Esophagus squamous epithelium (tissue), 5 donors: ENCODE measurements at regions not wholly inside any gene's neighbourhood (a gene's known extent, or its start where the extent isn't known, plus 50 kb on each side); places are given as distances from the start of the nearest gene placed in this dataset.
A peak's percentile ranks its signal among the peaks of the same experiment; 100 is the strongest.

Experiments
- DNase-seq: peaks from one replicate; lab custom pipeline; 2025; lab: John Stamatoyannopoulos, UW
- H3K27ac ChIP-seq, 4 donors: fragments of 200-600 bp; sonication (generic); one replicate each; pipeline ENCODE4 v1.5.1; 2016 to 2019; ENCODE audit warnings: mild to moderate bottlenecking in 1 of 4
- H3K27me3 ChIP-seq, 4 donors: fragments of 200-600 bp; sonication (generic); 1 replicate in 3 of 4; 2 replicates in 1 of 4; pipeline versions ENCODE4 v1.5.1 to v1.6.0; 2017 to 2021; ENCODE audit warnings: antibody characterized with exemption in 1 of 4
- H3K36me3 ChIP-seq, 3 donors: fragments of 200-600 bp; sonication (generic); one replicate each; pipeline ENCODE4 v1.5.1; 2016 to 2019
- H3K4me1 ChIP-seq, 3 donors: fragments of 200-600 bp; sonication (generic); one replicate each; pipeline ENCODE4 v1.5.1; 2017 to 2019
- H3K4me3 ChIP-seq, 4 donors: fragments of 200-600 bp; sonication (generic); 1 replicate in 3 of 4; 2 replicates in 1 of 4; pipeline ENCODE4 v1.5.1; 2016 to 2019; ENCODE audit warnings: mild to moderate bottlenecking in 2 of 4, moderate library complexity in 1 of 4
- H3K9me3 ChIP-seq, 3 donors: fragments of 200-600 bp; sonication (generic); one replicate each; pipeline ENCODE4 v1.5.1; 2016 to 2019
- CTCF ChIP-seq, 6 experiments: fragments of 450-650 bp in 4 of 6; fragments of 200-600 bp in 2 of 6; sonication (generic) in 2 of 6; IDR thresholded peaks; one replicate each; pipeline ENCODE4 v1.5.1; 2016 to 2019; ENCODE audit warnings: antibody characterized with exemption in 6 of 6, mild to moderate bottlenecking in 4 of 6, moderate library complexity in 4 of 6
- POLR2A ChIP-seq, 4 donors: fragments of 450-650 bp; IDR thresholded peaks; one replicate each; pipeline ENCODE4 v1.6.1; 2017; ENCODE audit warnings: antibody characterized with exemption in 4 of 4, mild to moderate bottlenecking in 4 of 4, moderate library complexity in 3 of 4
- WGBS, 2 donors: methylation state at CpG; one replicate each; pipeline ENCODE4 v1.1.5; 2018; 5-methylcytosine and 5-hydroxymethylcytosine counted together
- intact Hi-C: fragments of 100-400 bp; cut with DNase I; formaldehyde crosslinking; loops from one replicate; pipeline ENCODE4 v1.15.0; 2022
- donor health status: DM: yes; HTN: yes; CAD: no.

- intact Hi-C loops: no loop called here
- TF ChIP-seq POLR2A (IDR thresholded peaks at IDR 0.05) (no peak), CTCF (IDR thresholded peaks at IDR 0.05) (no peak)
- no peak for DNase-seq
- Histone ChIP-seq H3K27me3 (no peaks in the 10 kb centered on the region), H3K4me3 (no peak overlapping the region), H3K9me3 (peaks cover 0 to 5% (median 0%) of the 10 kb centered on the region in 3 donors), H3K4me1 (no peaks in the 10 kb centered on the region), H3K27ac (no peak overlapping the region), H3K36me3 (no peaks in the 10 kb centered on the region)
- WGBS, 2 donors: 78 to 91% methylated on average over 4 to 8 of the region's 8 CpGs
Measured at GRCh38 chr20:23265226-23265625, 85.4 kb upstream of the NXT1 start.

GRCh38 chr20:23264545-23264944 lies 86.0 kb upstream of the NXT1 start:
- WGBS, 2 donors: 100% methylated on average over 1 to 2 of the region's 4 CpGs
- Histone ChIP-seq H3K27ac (no peak overlapping the region), H3K27me3 (no peaks in the 10 kb centered on the region), H3K36me3 (no peaks in the 10 kb centered on the region), H3K4me3 (no peak overlapping the region), H3K4me1 (no peaks in the 10 kb centered on the region), H3K9me3 (peaks cover 0 to 5% (median 0%) of the 10 kb centered on the region in 3 donors)
- no peak for DNase-seq
- TF ChIP-seq POLR2A (IDR thresholded peaks at IDR 0.05) (no peak), CTCF (IDR thresholded peaks at IDR 0.05) (no peak)
- intact Hi-C loops: no loop called here

- intact Hi-C loops: no loop called here
- H3K36me3 ChIP-seq: no peaks in the 10 kb centered on the region
- H3K27me3 ChIP-seq: peaks cover 0 to 13% (median 0%) of the 10 kb centered on the region in 4 donors
- no peak for TF ChIP-seq POLR2A (IDR thresholded peaks at IDR 0.05)
- TF ChIP-seq CTCF (IDR thresholded peaks at IDR 0.05): no peak
- peaks cover 0 to 5% (median 0%) of the 10 kb centered on the region in 3 donors for H3K9me3 ChIP-seq
- DNase-seq: no peak
- H3K4me3 ChIP-seq: no peak overlapping the region
- no peak overlapping the region for H3K27ac ChIP-seq
- peaks cover 0 to 34% (median 12%) of the 10 kb centered on the region in 3 donors for H3K4me1 ChIP-seq
- WGBS, 2 donors: 90 to 95% methylated on average over 6 of the region's 6 CpGs
Measured at GRCh38 chr20:23260181-23260840, 90.3 kb upstream of the NXT1 start.

GRCh38 chr20:23258747-23259121 lies 91.9 kb upstream of the NXT1 start:
- Histone ChIP-seq H3K4me1 (peaks cover 0 to 34% (median 12%) of the 10 kb centered on the region in 3 donors), H3K27ac (peak overlapping the region; percentile 36 to 87 (median 66)), H3K36me3 (no peaks in the 10 kb centered on the region), H3K4me3 (no peak overlapping the region), H3K27me3 (peaks cover 0 to 27% (median 0%) of the 10 kb centered on the region in 4 donors), H3K9me3 (peaks cover 0 to 5% (median 0%) of the 10 kb centered on the region in 3 donors)
- TF ChIP-seq CTCF (IDR thresholded peaks at IDR 0.05) (no peak), POLR2A (IDR thresholded peaks at IDR 0.05) (no peak)
- WGBS, 2 donors: 80 to 88% methylated on average over 2 to 3 of the region's 3 CpGs
- DNase-seq: no peak
- intact Hi-C loops: no loop called here

- H3K4me3 ChIP-seq: no peak overlapping the region
- intact Hi-C loops: no loop called here
- peaks cover 0 to 34% (median 12%) of the 10 kb centered on the region in 3 donors for H3K4me1 ChIP-seq
- WGBS, 2 donors: 70 to 71% methylated on average over 7 of the region's 8 CpGs
- H3K9me3 ChIP-seq: no peaks in the 10 kb centered on the region
- peaks cover 0 to 27% (median 0%) of the 10 kb centered on the region in 4 donors for H3K27me3 ChIP-seq
- no peak for TF ChIP-seq CTCF (IDR thresholded peaks at IDR 0.05)
- no peak for TF ChIP-seq POLR2A (IDR thresholded peaks at IDR 0.05)
- H3K27ac ChIP-seq: peak overlapping the region; percentile 36 to 87 (median 66)
- DNase-seq: no peak
- no peaks in the 10 kb centered on the region for H3K36me3 ChIP-seq
Measured at GRCh38 chr20:23257848-23258746, 92.5 kb upstream of the NXT1 start.
